ENCODE measurements at regions not wholly inside any gene's neighbourhood (a gene's known extent, or its start where the extent isn't known, plus 50 kb on each side); places are given as distances from the start of the nearest gene placed in this dataset.

- Histone ChIP-seq H3K4me1 (ENCODE audit: control insufficient read depth in 2 of 2, insufficient read depth in 2 of 2, low read length in 1 of 2) (peaks cover 0 to 3% of the 10 kb centered on the region in 2 donors), H3K36me3 (ENCODE audit: control insufficient read depth in 2 of 2, insufficient read depth in 2 of 2, low read length in 1 of 2) (no peaks in the 10 kb centered on the region), H3K27me3 (ENCODE audit: control insufficient read depth in 1 of 2, insufficient read depth in 2 of 2, low read length in 2 of 2) (no peaks in the 10 kb centered on the region), H3K27ac (ENCODE audit: low read depth in 2 of 2, low read length in 1 of 2) (no peak overlapping the region), H3K4me3 (ENCODE audit: low read depth in 1 of 2, low read length in 2 of 2) (no peak overlapping the region), H3K9me3 (ENCODE audit: control insufficient read depth in 2 of 2, insufficient read depth in 1 of 2, low read depth in 1 of 2, low read length in 1 of 2) (no peaks in the 10 kb centered on the region)
- whole genome bisulfite sequencing, 2 donors, result 46 to 51% methylated on average over 10 of the region's 10 CpGs
These were observed 997.4 kb upstream of the PRKX start for GRCh38 chrX:4710618-4711433.

GRCh38 chrX:4708970-4709760 is 995.7 kb upstream of the PRKX start:
- Histone ChIP-seq H3K27ac (ENCODE audit: low read depth in 2 of 2, low read length in 1 of 2) (no peak overlapping the region), H3K36me3 (ENCODE audit: control insufficient read depth in 2 of 2, insufficient read depth in 2 of 2, low read length in 1 of 2) (no peaks in the 10 kb centered on the region), H3K9me3 (ENCODE audit: control insufficient read depth in 2 of 2, insufficient read depth in 1 of 2, low read depth in 1 of 2, low read length in 1 of 2) (no peaks in the 10 kb centered on the region), H3K4me3 (ENCODE audit: low read depth in 1 of 2, low read length in 2 of 2) (no peak overlapping the region), H3K4me1 (ENCODE audit: control insufficient read depth in 2 of 2, insufficient read depth in 2 of 2, low read length in 1 of 2) (peaks cover 0 to 3% of the 10 kb centered on the region in 2 donors), H3K27me3 (ENCODE audit: control insufficient read depth in 1 of 2, insufficient read depth in 2 of 2, low read length in 2 of 2) (no peaks in the 10 kb centered on the region)
- WGBS, 2 donors, result 46 to 52% methylated on average over 4 of the region's 4 CpGs

GRCh38 chrX:4706961-4707360 is 993.5 kb upstream of the PRKX start:
- no peaks in the 10 kb centered on the region for H3K36me3 ChIP-seq (ENCODE audit: control insufficient read depth in 2 of 2, insufficient read depth in 2 of 2, low read length in 1 of 2)
- 91 to 96% methylated on average over 7 of the region's 7 CpGs for WGBS, 2 donors
- H3K4me1 ChIP-seq (ENCODE audit: control insufficient read depth in 2 of 2, insufficient read depth in 2 of 2, low read length in 1 of 2), result peaks cover 0 to 3% of the 10 kb centered on the region in 2 donors
- H3K9me3 ChIP-seq (ENCODE audit: control insufficient read depth in 2 of 2, insufficient read depth in 1 of 2, low read depth in 1 of 2, low read length in 1 of 2), result no peaks in the 10 kb centered on the region
- no peak overlapping the region for H3K27ac ChIP-seq (ENCODE audit: low read depth in 2 of 2, low read length in 1 of 2)
- no peak overlapping the region for H3K4me3 ChIP-seq (ENCODE audit: low read depth in 1 of 2, low read length in 2 of 2)
- no peaks in the 10 kb centered on the region for H3K27me3 ChIP-seq (ENCODE audit: control insufficient read depth in 1 of 2, insufficient read depth in 2 of 2, low read length in 2 of 2)

- Histone ChIP-seq H3K36me3 (ENCODE audit: control insufficient read depth in 2 of 2, insufficient read depth in 2 of 2, low read length in 1 of 2) (no peaks in the 10 kb centered on the region), H3K4me1 (ENCODE audit: control insufficient read depth in 2 of 2, insufficient read depth in 2 of 2, low read length in 1 of 2) (no peaks in the 10 kb centered on the region), H3K27me3 (ENCODE audit: control insufficient read depth in 1 of 2, insufficient read depth in 2 of 2, low read length in 2 of 2) (no peaks in the 10 kb centered on the region), H3K9me3 (ENCODE audit: control insufficient read depth in 2 of 2, insufficient read depth in 1 of 2, low read depth in 1 of 2, low read length in 1 of 2) (no peaks in the 10 kb centered on the region), H3K27ac (ENCODE audit: low read depth in 2 of 2, low read length in 1 of 2) (no peak overlapping the region), H3K4me3 (ENCODE audit: low read depth in 1 of 2, low read length in 2 of 2) (no peak overlapping the region)
- 79 to 93% methylated on average over 2 of the region's 2 CpGs for WGBS, 2 donors
These were observed 977.1 kb upstream of the PRKX start for GRCh38 chrX:4690521-4690920.

GRCh38 chrX:4682636-4683035 is 969.2 kb upstream of the PRKX start:
- WGBS, 2 donors, result 68 to 72% methylated on average over 6 of the region's 6 CpGs
- Histone ChIP-seq H3K27ac (ENCODE audit: low read depth in 2 of 2, low read length in 1 of 2) (no peak overlapping the region), H3K4me3 (ENCODE audit: low read depth in 1 of 2, low read length in 2 of 2) (no peak overlapping the region), H3K36me3 (ENCODE audit: control insufficient read depth in 2 of 2, insufficient read depth in 2 of 2, low read length in 1 of 2) (no peaks in the 10 kb centered on the region), H3K4me1 (ENCODE audit: control insufficient read depth in 2 of 2, insufficient read depth in 2 of 2, low read length in 1 of 2) (no peaks in the 10 kb centered on the region), H3K9me3 (ENCODE audit: control insufficient read depth in 2 of 2, insufficient read depth in 1 of 2, low read depth in 1 of 2, low read length in 1 of 2) (peaks cover 0 to under 1% of the 10 kb centered on the region in 2 donors), H3K27me3 (ENCODE audit: control insufficient read depth in 1 of 2, insufficient read depth in 2 of 2, low read length in 2 of 2) (no peaks in the 10 kb centered on the region)

GRCh38 chrX:4675686-4676300 is 962.3 kb upstream of the PRKX start:
- H3K36me3 ChIP-seq (ENCODE audit: control insufficient read depth in 2 of 2, insufficient read depth in 2 of 2, low read length in 1 of 2), result no peaks in the 10 kb centered on the region
- WGBS, 2 donors, result 49 to 56% methylated on average over 4 of the region's 4 CpGs
- no peak overlapping the region for H3K4me3 ChIP-seq (ENCODE audit: low read depth in 1 of 2, low read length in 2 of 2)
- no peak overlapping the region for H3K27ac ChIP-seq (ENCODE audit: low read depth in 2 of 2, low read length in 1 of 2)
- H3K4me1 ChIP-seq (ENCODE audit: control insufficient read depth in 2 of 2, insufficient read depth in 2 of 2, low read length in 1 of 2), result no peaks in the 10 kb centered on the region
- H3K27me3 ChIP-seq (ENCODE audit: control insufficient read depth in 1 of 2, insufficient read depth in 2 of 2, low read length in 2 of 2), result no peaks in the 10 kb centered on the region
- H3K9me3 ChIP-seq (ENCODE audit: control insufficient read depth in 2 of 2, insufficient read depth in 1 of 2, low read depth in 1 of 2, low read length in 1 of 2), result peaks cover 0 to 2% of the 10 kb centered on the region in 2 donors

GRCh38 chrX:4674028-4674782 is 960.8 kb upstream of the PRKX start:
- no peak overlapping the region for H3K4me3 ChIP-seq (ENCODE audit: low read depth in 1 of 2, low read length in 2 of 2)

GRCh38 chrX:4671344-4671743 is 957.9 kb upstream of the PRKX start:
- Histone ChIP-seq H3K9me3 (ENCODE audit: control insufficient read depth in 2 of 2, insufficient read depth in 1 of 2, low read depth in 1 of 2, low read length in 1 of 2) (no peaks in the 10 kb centered on the region), H3K27ac (ENCODE audit: low read depth in 2 of 2, low read length in 1 of 2) (no peak overlapping the region), H3K36me3 (ENCODE audit: control insufficient read depth in 2 of 2, insufficient read depth in 2 of 2, low read length in 1 of 2) (no peaks in the 10 kb centered on the region), H3K27me3 (ENCODE audit: control insufficient read depth in 1 of 2, insufficient read depth in 2 of 2, low read length in 2 of 2) (no peaks in the 10 kb centered on the region), H3K4me1 (ENCODE audit: control insufficient read depth in 2 of 2, insufficient read depth in 2 of 2, low read length in 1 of 2) (no peaks in the 10 kb centered on the region), H3K4me3 (ENCODE audit: low read depth in 1 of 2, low read length in 2 of 2) (no peak overlapping the region)
- 54 to 66% methylated on average over 4 of the region's 4 CpGs for WGBS, 2 donors

More at GRCh38 chrX:4674028-4674782, 960.8 kb upstream of the PRKX start:
- Histone ChIP-seq H3K9me3 (ENCODE audit: control insufficient read depth in 2 of 2, insufficient read depth in 1 of 2, low read depth in 1 of 2, low read length in 1 of 2) (peaks cover 0 to 2% of the 10 kb centered on the region in 2 donors), H3K4me1 (ENCODE audit: control insufficient read depth in 2 of 2, insufficient read depth in 2 of 2, low read length in 1 of 2) (no peaks in the 10 kb centered on the region), H3K27ac (ENCODE audit: low read depth in 2 of 2, low read length in 1 of 2) (no peak overlapping the region), H3K36me3 (ENCODE audit: control insufficient read depth in 2 of 2, insufficient read depth in 2 of 2, low read length in 1 of 2) (no peaks in the 10 kb centered on the region), H3K27me3 (ENCODE audit: control insufficient read depth in 1 of 2, insufficient read depth in 2 of 2, low read length in 2 of 2) (no peaks in the 10 kb centered on the region)
- WGBS, 2 donors, result 76 to 80% methylated on average over 6 of the region's 6 CpGs

- no peaks in the 10 kb centered on the region for H3K27me3 ChIP-seq (ENCODE audit: control insufficient read depth in 1 of 2, insufficient read depth in 2 of 2, low read length in 2 of 2)
- 63 to 68% methylated on average over 5 of the region's 5 CpGs for WGBS, 2 donors
- H3K4me1 ChIP-seq (ENCODE audit: control insufficient read depth in 2 of 2, insufficient read depth in 2 of 2, low read length in 1 of 2), result no peaks in the 10 kb centered on the region
- no peak overlapping the region for H3K4me3 ChIP-seq (ENCODE audit: low read depth in 1 of 2, low read length in 2 of 2)
- no peaks in the 10 kb centered on the region for H3K36me3 ChIP-seq (ENCODE audit: control insufficient read depth in 2 of 2, insufficient read depth in 2 of 2, low read length in 1 of 2)
- H3K9me3 ChIP-seq (ENCODE audit: control insufficient read depth in 2 of 2, insufficient read depth in 1 of 2, low read depth in 1 of 2, low read length in 1 of 2), result no peaks in the 10 kb centered on the region
- H3K27ac ChIP-seq (ENCODE audit: low read depth in 2 of 2, low read length in 1 of 2), result no peak overlapping the region
These were observed 957.2 kb upstream of the PRKX start for GRCh38 chrX:4670606-4671005.

Data from esophagus (tissue), 2 donors.